Glomerular endothelial cell (primary cell): ENCODE measurements at regions not wholly inside any gene's neighbourhood (a gene's known extent, or its start where the extent isn't known, plus 50 kb on each side); places are given as distances from the start of the nearest gene placed in this dataset.
"Not testable (repeated sequence)": the region's sequence is repeated elsewhere in the genome, so short reads cannot be mapped to it uniquely, and the experiment has no call there.

Experiments used
- DNase-seq: peaks from one replicate; pipeline ENCODE4 v3.0.0-alpha.2; 2011; ENCODE audit warnings: low read depth, low spot score; ENCODE audit errors: extremely low read depth

- no peak for DNase-seq
Observed at GRCh38 chr5:14054965-14055963, 87.9 kb upstream of the TRIO start.

- no peak for DNase-seq
Observed at GRCh38 chr5:14054111-14054854, 88.9 kb upstream of the TRIO start.

- no peak for DNase-seq
Observed at GRCh38 chr5:14050821-14051220, 92.3 kb upstream of the TRIO start.

GRCh38 chr5:14048434-14048833 lies 94.7 kb upstream of the TRIO start:
- no peak for DNase-seq

- DNase-seq = no peak
Observed at GRCh38 chr5:14041528-14042192, 97.2 kb upstream of the DNAH5 start.

GRCh38 chr5:14040542-14040941 lies 96.1 kb upstream of the DNAH5 start:
- DNase-seq = no peak

GRCh38 chr5:14039576-14039975 lies 95.1 kb upstream of the DNAH5 start:
- no peak for DNase-seq

GRCh38 chr5:14039063-14039462 lies 94.6 kb upstream of the DNAH5 start:
- DNase-seq = no peak

- DNase-seq = no peak
Observed at GRCh38 chr5:14038341-14038959, 94.0 kb upstream of the DNAH5 start.

- DNase-seq = no peak
Observed at GRCh38 chr5:14036947-14037346, 92.5 kb upstream of the DNAH5 start.

- no peak for DNase-seq
Observed at GRCh38 chr5:14036514-14036913, 92.0 kb upstream of the DNAH5 start.

GRCh38 chr5:14035859-14036503 lies 91.5 kb upstream of the DNAH5 start:
- peak; percentile 94 for DNase-seq

- DNase-seq = no peak
Observed at GRCh38 chr5:14034963-14035362, 90.5 kb upstream of the DNAH5 start.

- DNase-seq = no peak
Observed at GRCh38 chr5:14032918-14033317, 88.4 kb upstream of the DNAH5 start.

GRCh38 chr5:14028938-14029584 lies 84.6 kb upstream of the DNAH5 start:
- DNase-seq = no peak

GRCh38 chr5:14028188-14028587 lies 83.7 kb upstream of the DNAH5 start:
- DNase-seq = no peak

GRCh38 chr5:14025569-14026286 lies 81.2 kb upstream of the DNAH5 start:
- DNase-seq = no peak

- no peak for DNase-seq
Observed at GRCh38 chr5:14022971-14023370, 78.5 kb upstream of the DNAH5 start.

GRCh38 chr5:14020944-14021343 lies 76.5 kb upstream of the DNAH5 start:
- DNase-seq = not testable (repeated sequence)
